ENCODE measurements at regions not wholly inside any gene's neighbourhood (a gene's known extent, or its start where the extent isn't known, plus 50 kb on each side); places are given as distances from the start of the nearest gene placed in this dataset.

DNA sequence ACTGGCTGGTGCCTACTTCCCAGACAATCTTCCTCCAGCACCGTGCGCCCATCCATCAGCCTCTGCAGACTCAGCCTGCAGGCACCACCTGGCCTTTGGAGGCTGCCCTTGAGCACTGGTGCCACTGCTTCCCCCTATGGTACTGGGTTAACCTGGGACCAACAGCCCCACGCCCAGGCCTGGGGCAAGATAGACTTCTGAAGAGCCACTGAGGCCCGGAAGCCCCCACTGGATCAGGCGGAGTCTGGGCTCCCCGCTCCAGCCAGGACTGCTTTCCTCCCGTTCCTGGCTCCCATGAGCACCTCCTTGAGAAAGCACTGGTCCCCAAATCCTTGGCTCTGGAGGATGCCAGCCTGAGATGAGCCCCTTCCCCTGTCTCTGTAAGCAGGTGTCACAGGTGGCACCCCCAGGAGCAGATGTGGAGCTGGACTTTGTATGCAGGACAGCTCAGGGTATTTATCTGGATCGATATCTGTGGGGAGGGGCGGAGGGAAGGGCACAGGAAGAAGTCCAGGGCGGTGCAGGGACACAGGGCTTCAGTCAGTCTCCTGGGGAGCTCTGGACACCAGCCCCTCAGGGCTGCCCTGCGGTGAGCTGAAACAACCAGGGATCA, 206.5 kb upstream of the PPP2R2D start:
- DNase-seq = no peak

- no peak for DNase-seq
Observed at GRCh38 chr10:131694781-131695495, 205.9 kb upstream of the PPP2R2D start.

DNA sequence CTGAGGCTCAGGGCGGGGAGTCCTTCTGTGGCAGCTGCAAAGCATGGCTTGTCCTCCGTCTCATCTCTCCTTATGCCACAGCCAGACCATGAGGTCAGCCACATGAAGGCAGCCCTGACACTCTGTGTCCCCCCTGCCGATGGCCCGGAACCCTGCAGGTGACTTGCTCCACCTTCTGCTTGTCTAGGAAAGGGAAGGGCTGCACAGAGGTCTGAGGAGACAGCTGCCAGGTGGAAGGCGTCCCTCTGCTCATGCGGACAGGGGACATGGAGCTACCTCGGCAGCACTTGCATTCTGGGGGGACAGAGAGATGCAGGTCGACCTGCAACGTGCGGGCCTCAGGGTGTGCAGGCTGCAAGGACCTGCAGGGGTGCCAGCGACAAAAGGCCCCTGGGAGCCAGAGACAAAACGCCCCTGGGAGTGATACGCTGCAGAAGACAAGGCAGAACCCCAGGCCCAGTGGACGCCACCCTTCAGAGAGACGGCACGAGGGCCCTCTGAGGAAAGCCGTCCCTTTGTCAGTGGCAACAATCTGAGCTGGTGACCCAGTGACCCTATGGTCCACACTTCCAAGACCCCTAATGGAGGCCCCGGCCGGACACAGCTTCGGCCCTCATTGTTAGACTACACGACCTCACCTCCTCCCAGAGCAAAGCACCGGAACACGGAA, 205.2 kb upstream of the PPP2R2D start:
- DNase-seq = no peak

- no peak for DNase-seq
Observed at GRCh38 chr10:131697476-131698128, 203.2 kb upstream of the PPP2R2D start.

GRCh38 chr10:131698232-131698631, 202.6 kb upstream of the PPP2R2D start:
- DNase-seq = no peak

- DNase-seq = no peak
Observed at GRCh38 chr10:131698986-131699385, 201.8 kb upstream of the PPP2R2D start.

DNA sequence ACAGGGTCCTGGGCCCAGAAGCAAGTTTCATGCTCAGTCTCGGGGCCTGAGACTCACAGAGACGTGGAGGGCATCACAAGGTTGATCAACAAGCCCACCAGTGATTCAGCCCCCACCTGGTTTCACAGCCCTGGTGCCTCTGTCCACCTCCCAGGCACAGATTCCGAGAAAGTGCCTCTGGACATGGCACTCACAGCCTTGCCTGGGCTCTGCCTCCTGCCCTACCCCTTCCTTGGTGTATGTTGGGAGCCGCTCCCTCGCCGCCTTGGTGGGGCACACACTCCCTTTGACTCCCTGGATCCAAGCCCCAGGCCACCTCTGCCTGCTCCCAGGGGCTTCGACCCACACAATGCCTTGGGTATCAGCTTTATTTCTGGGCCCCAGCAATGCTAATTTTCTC, 200.8 kb upstream of the PPP2R2D start:
- no peak for DNase-seq

DNA sequence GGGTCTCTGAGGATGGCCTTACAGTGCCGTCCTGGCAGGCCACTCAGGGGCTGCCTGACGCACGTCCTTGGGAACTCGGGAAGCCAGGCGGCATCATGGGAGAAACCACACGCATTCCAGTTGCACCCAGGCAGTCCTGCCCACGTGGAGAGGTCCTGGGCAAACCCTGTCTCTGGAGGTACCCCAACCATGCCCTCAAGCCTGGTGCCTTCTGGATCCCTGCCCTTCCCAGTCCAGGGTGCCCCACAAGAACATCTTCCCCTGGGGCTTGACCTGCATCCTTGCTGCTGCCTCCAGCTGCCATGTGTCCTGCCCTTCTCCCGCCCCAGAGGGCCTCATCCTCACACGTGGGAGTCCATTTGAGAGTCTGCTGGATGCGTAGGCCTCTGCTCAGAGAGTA, 200.3 kb upstream of the PPP2R2D start:
- no peak for DNase-seq

DNA sequence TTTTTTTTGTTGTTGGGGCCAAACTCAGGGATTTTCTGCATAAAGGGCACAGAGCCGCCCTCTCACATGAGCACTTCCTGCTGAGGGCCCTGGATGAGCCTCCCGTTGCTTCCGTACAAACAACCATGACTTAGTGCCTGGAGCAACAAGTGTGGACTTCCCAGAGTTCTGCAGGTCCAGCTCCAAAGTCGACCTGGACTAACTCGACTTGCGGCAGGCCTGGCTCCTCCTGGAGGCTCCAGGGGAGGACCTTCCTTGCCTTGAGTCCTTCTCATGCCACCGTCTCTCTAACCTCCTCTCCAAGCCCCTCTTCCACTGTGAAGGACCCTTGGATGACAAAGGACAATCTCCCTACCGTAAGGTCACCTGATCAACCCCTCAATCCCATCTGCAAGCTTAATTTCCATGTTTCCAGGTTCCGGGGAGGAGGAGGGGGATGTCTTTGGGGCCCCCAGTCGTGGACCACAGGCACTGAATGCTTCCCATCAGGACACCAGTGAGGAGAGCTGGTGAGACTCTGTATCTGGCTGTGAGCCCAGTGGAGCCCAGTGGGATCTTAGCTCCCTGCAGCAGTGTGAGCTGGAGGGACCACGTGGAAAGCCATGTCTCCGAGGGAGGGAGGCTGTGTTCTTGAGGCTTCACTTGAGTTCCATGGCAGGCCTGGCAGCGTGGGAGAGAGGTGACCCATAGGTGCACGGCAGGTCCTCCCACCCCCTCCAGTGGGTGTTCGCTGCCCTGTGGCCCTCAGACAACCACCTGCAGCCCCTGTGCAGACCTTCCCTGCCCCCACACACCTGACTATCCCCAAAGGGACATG, 199.5 kb upstream of the PPP2R2D start:
- no peak for DNase-seq

GRCh38 chr10:131702531-131703356, 198.1 kb upstream of the PPP2R2D start:
- DNase-seq = no peak

GRCh38 chr10:131703541-131703940, 197.3 kb upstream of the PPP2R2D start:
- DNase-seq = no peak

- DNase-seq = no peak
Observed at GRCh38 chr10:131703941-131704340, 196.9 kb upstream of the PPP2R2D start.

GRCh38 chr10:131706476-131706875, 194.3 kb upstream of the PPP2R2D start:
- no peak for DNase-seq

DNA sequence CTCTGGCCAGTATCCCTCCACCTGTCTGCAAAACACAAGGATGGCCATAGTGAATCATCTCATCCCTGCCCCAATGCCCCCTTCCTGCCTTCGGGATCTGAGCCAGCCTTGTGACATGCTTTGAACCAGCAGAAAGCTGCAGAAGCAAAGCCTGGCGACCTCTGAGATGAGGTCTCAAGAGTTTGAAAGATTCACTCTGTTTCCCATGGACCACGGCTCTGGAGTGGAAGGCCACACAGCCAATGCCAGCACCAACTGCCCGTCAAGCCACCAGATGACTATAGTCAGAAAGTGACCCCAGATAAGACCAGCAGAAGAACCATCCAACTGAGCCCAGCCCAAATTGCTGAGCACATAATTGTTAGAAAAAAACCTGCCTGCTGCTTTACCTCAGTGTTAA, 193.9 kb upstream of the PPP2R2D start:
- DNase-seq = no peak

DNA sequence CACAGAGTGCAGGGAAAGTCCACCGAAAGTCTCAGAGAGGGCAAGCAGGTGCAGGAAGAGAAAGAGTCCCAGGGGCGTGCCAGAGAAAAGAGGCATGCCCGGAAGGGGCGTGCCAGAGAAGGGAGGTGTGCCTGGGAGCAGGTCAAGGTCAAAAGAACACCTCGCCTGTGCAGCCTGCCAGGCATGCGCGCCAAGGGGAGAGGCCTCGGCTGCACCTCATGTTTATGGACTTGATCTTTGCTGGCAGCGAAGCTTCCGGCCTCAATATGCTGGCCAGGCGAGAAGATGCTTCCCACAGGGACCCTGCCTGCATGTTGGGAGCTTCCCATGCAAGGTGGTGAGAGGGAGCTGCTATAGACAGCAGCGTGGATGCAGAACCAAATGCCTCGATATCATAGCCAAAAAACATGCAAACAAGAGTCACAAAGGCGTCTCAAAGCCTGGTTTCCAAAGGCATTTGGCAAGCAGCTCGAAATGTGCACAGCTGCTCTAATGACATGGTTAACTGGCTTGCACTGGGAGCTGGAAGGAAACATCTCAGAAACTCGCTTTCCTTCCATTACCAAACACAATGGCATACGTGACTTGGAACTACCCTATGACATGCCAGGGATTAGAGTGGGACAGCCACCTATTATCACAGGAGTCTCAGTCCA, 192.5 kb upstream of the PPP2R2D start:
- DNase-seq = no peak

DNA sequence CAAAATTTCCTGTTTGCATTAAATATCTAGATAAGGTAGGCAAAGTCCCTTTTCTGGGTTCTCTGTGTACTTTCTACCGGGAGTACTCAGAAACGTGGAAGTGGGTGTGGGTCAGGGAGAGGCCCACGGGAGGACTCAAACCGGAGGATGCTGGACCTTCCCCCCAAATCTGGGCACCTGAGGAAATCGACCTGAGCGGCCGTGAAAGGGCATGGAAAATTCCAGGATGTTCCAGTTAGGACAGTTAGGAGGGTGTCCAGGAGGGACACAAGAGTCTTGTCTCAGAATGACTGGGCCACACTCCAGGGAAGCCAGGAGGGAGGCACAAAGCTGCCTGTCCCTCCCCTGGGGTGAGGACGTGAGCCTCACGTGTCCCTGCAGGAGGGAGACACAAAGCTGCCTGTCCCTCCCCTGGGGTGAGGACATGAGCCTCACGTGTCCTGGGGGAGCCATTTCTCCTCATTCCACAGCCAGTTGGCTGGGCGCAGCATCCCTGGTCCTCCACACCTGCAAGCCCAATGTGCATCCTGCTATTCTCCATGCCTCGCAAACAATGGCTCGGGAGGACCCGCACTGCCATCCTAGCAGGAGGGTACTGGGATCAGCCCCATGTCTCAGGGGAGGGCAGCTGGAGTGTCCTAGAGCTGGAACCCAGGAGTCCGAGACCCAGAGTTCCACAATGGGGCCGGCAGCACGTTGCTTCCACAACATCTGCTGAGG, 190.5 kb upstream of the PPP2R2D start:
- DNase-seq = no peak

GRCh38 chr10:131722121-131722520, 178.7 kb upstream of the PPP2R2D start:
- DNase-seq = no peak

DNA sequence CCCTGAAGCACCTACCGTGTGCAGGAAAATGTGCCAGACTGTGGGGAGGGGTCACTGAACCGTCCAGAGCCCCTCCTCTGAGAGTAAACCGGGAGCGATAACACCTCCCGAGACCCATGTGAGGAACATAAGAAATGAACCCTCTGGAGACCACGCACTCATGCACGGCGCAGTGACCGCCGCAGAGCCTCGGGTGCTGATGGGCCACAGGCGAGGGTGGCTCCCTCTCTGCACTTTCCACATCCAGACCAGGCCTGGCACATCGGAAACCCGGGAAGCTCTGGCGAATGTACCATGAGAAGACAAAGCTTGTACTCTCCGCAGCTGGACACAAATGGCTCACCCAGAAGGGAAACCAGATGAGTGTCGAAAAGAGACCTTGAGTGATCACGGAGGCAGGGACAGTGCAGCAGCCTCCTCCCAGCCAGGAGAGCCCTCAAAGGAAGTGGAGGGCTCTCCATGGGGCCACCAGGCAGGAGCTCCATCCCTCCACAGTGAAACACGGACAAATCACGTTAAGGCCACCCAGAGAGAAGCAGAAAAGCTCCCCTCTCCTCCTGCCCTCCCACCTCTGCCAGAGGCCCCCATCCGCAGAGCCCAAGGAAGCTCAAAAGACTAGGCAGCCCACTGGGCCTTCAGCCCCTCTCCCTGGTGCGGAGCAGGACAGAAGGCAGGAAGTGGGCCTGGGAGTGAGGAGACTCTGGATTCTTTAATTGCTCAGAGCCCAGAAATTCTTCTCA, 178.1 kb upstream of the PPP2R2D start:
- no peak for DNase-seq

DNA sequence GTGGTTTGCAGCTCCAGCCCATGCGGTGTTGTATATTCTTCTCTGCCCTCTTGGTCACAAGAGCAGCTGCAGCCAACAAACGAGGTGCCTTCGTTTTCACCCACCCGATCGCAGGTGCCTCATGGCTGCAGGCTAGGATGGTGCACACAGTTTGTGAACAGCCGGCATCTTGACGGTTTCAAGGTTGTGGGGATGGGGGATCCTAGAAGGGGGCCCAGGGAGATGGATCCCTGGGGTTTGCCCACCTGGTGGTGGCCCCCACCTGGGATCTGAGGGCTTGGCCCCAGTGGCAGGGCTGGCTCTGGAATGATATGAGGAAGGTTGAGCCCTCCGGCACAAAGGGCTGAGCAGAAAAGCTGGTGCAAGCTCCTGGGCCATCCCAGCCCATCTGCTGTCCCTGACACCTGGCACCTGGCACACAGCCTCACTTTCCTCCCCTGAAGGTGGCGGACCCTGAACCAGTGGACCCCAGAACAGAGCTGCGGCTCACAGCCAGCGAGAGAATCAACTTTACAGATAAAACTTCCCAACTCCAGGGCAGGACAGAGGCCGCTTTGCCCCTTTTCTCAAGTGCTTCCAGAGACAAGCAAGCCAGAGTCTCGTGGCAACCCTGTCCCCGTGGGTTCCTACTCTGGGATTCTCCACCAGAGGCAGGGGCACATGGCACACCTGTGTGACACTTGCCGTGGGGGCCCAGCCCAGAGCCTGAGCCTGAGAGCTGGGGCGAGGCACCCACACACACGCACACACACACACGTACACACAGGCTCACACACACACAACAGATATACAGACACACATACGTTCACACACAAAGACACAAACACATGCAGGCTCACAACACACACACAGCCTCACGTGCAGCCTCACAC, 177.3 kb upstream of the PPP2R2D start:
- DNase-seq = no peak
